Heart left ventricle (tissue), 16 donors: ENCODE measurements at regions not wholly inside any gene's neighbourhood (a gene's known extent, or its start where the extent isn't known, plus 50 kb on each side); places are given as distances from the start of the nearest gene placed in this dataset.
A peak's percentile ranks its signal among the peaks of the same experiment; 100 is the strongest.

ENCODE experiments used
- ATAC-seq, 4 donors: fragments of 200-7000 bp; cut with Tn5 transposase; one replicate each; pipeline ENCODE4 v1.9.1; 2020 to 2022; ENCODE audit warnings: moderate library complexity in 4 of 4, mild to moderate bottlenecking in 3 of 4, moderate number of reproducible peaks in 1 of 4
- DNase-seq, 5 donors: peaks; one replicate each; pipeline ENCODE4 v3.0.0-alpha.2; 2020
- H3K27ac ChIP-seq, 12 donors: fragments of 200-600 bp; sonication (generic) in 4 of 12; one replicate each; pipeline versions ENCODE4 v1.5.0 to v1.8.0; 2016 to 2022; ENCODE audit warnings: mild to moderate bottlenecking in 2 of 12
- H3K27me3 ChIP-seq, 9 donors: fragments of 200-600 bp; sonication (generic) in 2 of 9; one replicate each; pipeline versions ENCODE4 v1.5.1 to v1.8.0; 2016 to 2022; ENCODE audit warnings: mild to moderate bottlenecking in 3 of 9
- H3K36me3 ChIP-seq, 9 donors: fragments of 200-600 bp; sonication (generic) in 2 of 9; one replicate each; pipeline versions ENCODE4 v1.5.0 to v1.8.0; 2018 to 2022; ENCODE audit warnings: mild to moderate bottlenecking in 2 of 9
- H3K4me1 ChIP-seq, 12 donors: fragments of 200-600 bp; sonication (generic) in 4 of 12; one replicate each; pipeline versions ENCODE4 v1.5.0 to v1.8.0; 2016 to 2022; ENCODE audit warnings: mild to moderate bottlenecking in 3 of 12
- H3K4me3 ChIP-seq, 12 donors: fragments of 200-600 bp; sonication (generic) in 4 of 12; one replicate each; pipeline versions ENCODE4 v1.5.0 to v1.8.0; 2017 to 2022; ENCODE audit warnings: mild to moderate bottlenecking in 9 of 12, moderate library complexity in 4 of 12
- H3K9me3 ChIP-seq, 12 donors: fragments of 200-600 bp; sonication (generic) in 4 of 12; one replicate each; pipeline versions ENCODE4 v1.5.0 to v1.8.0; 2016 to 2022; ENCODE audit warnings: mild to moderate bottlenecking in 1 of 12
- CTCF ChIP-seq, 12 donors: fragments of 200-600 bp; sonication (generic) in 4 of 12; IDR thresholded peaks; one replicate each; pipeline versions ENCODE4 v1.5.0 to v1.8.0; 2018 to 2022; ENCODE audit warnings: antibody characterized with exemption in 12 of 12, mild to moderate bottlenecking in 5 of 12
- POLR2A ChIP-seq, 2 donors: fragments of 450-650 bp; IDR thresholded peaks; one replicate each; pipeline ENCODE4 v1.6.1; 2017; ENCODE audit warnings: antibody characterized with exemption in 2 of 2, mild to moderate bottlenecking in 2 of 2, moderate library complexity in 2 of 2
- WGBS, 4 donors: extraction: QIAGEN DNeasy Blood & Tissue Kit in 2 of 4; methylation state at CpG; one replicate each; pipeline versions ENCODE4 v1.1.5 to v1.1.7; 2013 to 2018; 5-methylcytosine and 5-hydroxymethylcytosine counted together
- intact Hi-C, 10 donors: fragments of 100-400 bp; cut with DNase I; formaldehyde crosslinking; loops; one replicate each; pipeline versions ENCODE4 v1.11.1 to v1.14.2; 2022
- donor health status: ischemic (EF 13 %, LVEDD 7.1; RV severe dilation, severe dysfunction).
- donor health status: healthy with polysubstance abuse.
- donor health status: DM: no; HTN: yes; CAD: no.
- donor health status: DM: no; HTN: no; CAD: no.
- donor health status: ischemic (EF 25% LVEDD 6.9; RV normal size, moderate dysfunction).
- donor health status: ischemic (EF 25% LVEDD 5.7; RV mildly dilated, moderate dysfunction).
- donor health status: healthy.
- donor health status: DM: yes; HTN: yes; CAD: no.
- donor health status: ischemic (EF 35%, LVEDD 5.7; RV mildly dilated, moderate dysfunction).
- donor health status: nonischemic (EF 11% LVEDD 7.7; RV severe dilation, severe dysfunction).
- donor health status: DM: yes; HTN: yes; CAD: no.
- donor health status: PGD.
- donor health status: ischemic (EF 29% LVEDD 5.4; RV normal size, mild dysfunction).
- donor health status: nonischemic (EF 23%, LVEDD 6.1; RV moderate dilation, normal function).

- 79 to 85% (median 80%) methylated on average over 4 of the region's 4 CpGs for WGBS, 4 donors
- Histone ChIP-seq H3K4me3 (no peak overlapping the region), H3K36me3 (no peaks in the 10 kb centered on the region), H3K9me3 (peaks cover 0 to 14% (median 5%) of the 10 kb centered on the region in 12 donors), H3K27ac (no peak overlapping the region), H3K27me3 (no peaks in the 10 kb centered on the region), H3K4me1 (no peaks in the 10 kb centered on the region)
- no peak for DNase-seq
- intact Hi-C loops, result no loop called here
- no peak for ATAC-seq
- TF ChIP-seq CTCF (IDR thresholded peaks at IDR 0.05) (no peak), POLR2A (IDR thresholded peaks at IDR 0.05) (no peak)
Observed at GRCh38 chr2:181789827-181790448, 101.6 kb upstream of the ITPRID2 start.

- no peak for TF ChIP-seq CTCF (IDR thresholded peaks at IDR 0.05)
- TF ChIP-seq POLR2A (IDR thresholded peaks at IDR 0.05), result no peak
- Histone ChIP-seq H3K9me3 (peaks cover 0 to 14% (median 5%) of the 10 kb centered on the region in 12 donors), H3K4me3 (no peak overlapping the region)
Observed at GRCh38 chr2:181790716-181791649, 100.5 kb upstream of the ITPRID2 start.

GRCh38 chr2:181792906-181793305 lies 98.6 kb upstream of the ITPRID2 start:
- no peak for ATAC-seq
- H3K4me1 ChIP-seq, result no peaks in the 10 kb centered on the region

More at GRCh38 chr2:181790716-181791649, 100.5 kb upstream of the ITPRID2 start:
- H3K27ac ChIP-seq, result no peak overlapping the region
- H3K36me3 ChIP-seq, result no peaks in the 10 kb centered on the region
- no peak for DNase-seq
- no peaks in the 10 kb centered on the region for H3K27me3 ChIP-seq
- intact Hi-C loops, result no loop called here
- peak in 3 of 4 donors; percentile 33 to 48 (median 43) for ATAC-seq
- WGBS, 4 donors, result 62 to 83% (median 68%) methylated on average over 10 of the region's 10 CpGs
- H3K4me1 ChIP-seq, result no peaks in the 10 kb centered on the region

More at GRCh38 chr2:181792906-181793305, 98.6 kb upstream of the ITPRID2 start:
- DNase-seq, result no peak
- TF ChIP-seq POLR2A (IDR thresholded peaks at IDR 0.05), result no peak
- TF ChIP-seq CTCF (IDR thresholded peaks at IDR 0.05), result no peak
- Histone ChIP-seq H3K27me3 (no peaks in the 10 kb centered on the region), H3K9me3 (peaks cover 0 to 14% (median 5%) of the 10 kb centered on the region in 12 donors), H3K36me3 (no peaks in the 10 kb centered on the region), H3K27ac (no peak overlapping the region), H3K4me3 (no peak overlapping the region)
- WGBS, 4 donors, result 83 to 99% (median 93%) methylated on average over 1 of the region's 1 CpG
- intact Hi-C loops, result no loop called here
